SK-N-SH (cell line): ENCODE measurements at regions not wholly inside any gene's neighbourhood (a gene's known extent, or its start where the extent isn't known, plus 50 kb on each side); places are given as distances from the start of the nearest gene placed in this dataset.

Experiments
- CTCF ChIP-seq: fragments of 200-600 bp; sonication (generic); IDR thresholded peaks from 2 replicates; pipeline ENCODE4 v1.6.1; 2017; ENCODE audit warnings: antibody characterized with exemption, mild to moderate bottlenecking, moderate library complexity
- EP300 ChIP-seq, 2 experiments: IDR thresholded peaks; 2 replicates each; pipeline versions ENCODE4 v1.4.0 to v1.6.1; 2012; ENCODE audit warnings: borderline replicate concordance in 1 of 2, low read depth in 1 of 2, low read length in 1 of 2
- EZH2phosphoT487 ChIP-seq: fragments of 200-600 bp; sonication (generic); IDR thresholded peaks from 2 replicates; pipeline ENCODE4 v1.6.1; 2017; ENCODE audit warnings: low read depth, mixed run types, mild to moderate bottlenecking, antibody characterized with exemption, moderate library complexity, borderline replicate concordance
- FOXJ3 ChIP-seq: sonication (generic); formaldehyde crosslinking; IDR thresholded peaks from 2 replicates; pipeline ENCODE4 v1.5.1; 2020; ENCODE audit warnings: mild to moderate bottlenecking, missing genetic modification reagents
- MXI1 ChIP-seq: IDR thresholded peaks from 2 replicates; pipeline ENCODE4 v1.6.1; 2012; ENCODE audit warnings: mild to moderate bottlenecking, low read depth, low read length, improper control_type of control experiment
- NRF1 ChIP-seq: IDR thresholded peaks from 2 replicates; pipeline ENCODE4 v1.6.1; 2012; ENCODE audit warnings: low read depth, mild to moderate bottlenecking, low read length
- POLR2AphosphoS5 ChIP-seq: IDR thresholded peaks from 2 replicates; pipeline ENCODE4 v1.6.1; 2012; ENCODE audit warnings: low read depth, low read length
- RFX5 ChIP-seq: IDR thresholded peaks from 2 replicates; pipeline ENCODE4 v1.6.1; 2012; ENCODE audit warnings: mild to moderate bottlenecking, improper control_type of control experiment, low read length
- RXRA ChIP-seq: IDR thresholded peaks from 2 replicates; pipeline ENCODE4 v1.4.0; 2012; ENCODE audit warnings: low read depth, mild to moderate bottlenecking, borderline replicate concordance
- SMC3 ChIP-seq: IDR thresholded peaks from 2 replicates; pipeline ENCODE4 v1.6.1; 2012; ENCODE audit warnings: low read depth, low read length, improper control_type of control experiment
- TAF1 ChIP-seq: IDR thresholded peaks from 2 replicates; pipeline ENCODE4 v1.6.1; 2012; ENCODE audit warnings: low read depth, mild to moderate bottlenecking, low read length, moderate library complexity, borderline replicate concordance
- USF2 ChIP-seq: fragments of 150-350 bp; IDR thresholded peaks from 2 replicates; pipeline ENCODE4 v1.6.1; 2017; ENCODE audit warnings: antibody characterized with exemption, low read length, low read depth, borderline replicate concordance
- YY1 ChIP-seq: IDR thresholded peaks from 2 replicates; pipeline ENCODE4 v1.4.0; 2012; ENCODE audit warnings: low read depth, mild to moderate bottlenecking

- TF ChIP-seq NRF1 (no peak), CTCF (no peak), USF2 (no peak), POLR2AphosphoS5 (no peak), RXRA (no peak), SMC3 (no peak), FOXJ3 (no peak), YY1 (no peak), RFX5 (no peak), TAF1 (no peak), EZH2phosphoT487 (no peak), MXI1 (no peak), EP300 (IDR thresholded peaks at IDR 0.05; ENCODE audit: borderline replicate concordance in 1 of 2, low read depth in 1 of 2, low read length in 1 of 2) (no peak)
Observed at GRCh38 chr2:9696731-9697130, 65.9 kb upstream of the YWHAQ start.
